WTC11 (cell line): ENCODE measurements at regions not wholly inside any gene's neighbourhood (a gene's known extent, or its start where the extent isn't known, plus 50 kb on each side); places are given as distances from the start of the nearest gene placed in this dataset.

Source experiments
- ATAC-seq: fragments of 200-7000 bp; cut with Tn5 transposase; 2 replicates; pipeline ENCODE4 v1.10.0; 2021; ENCODE audit warnings: mild to moderate bottlenecking, moderate library complexity
- CTCF ChIA-PET: fragments of 300-600 bp; sonication (Branson Sonifier 250); formaldehyde crosslinking; loops from one replicate; lab custom pipeline; 2021; ENCODE audit warnings: antibody characterized with exemption; lab: Charles Lee
- POLR2A ChIA-PET: fragments of 350-600 bp; sonication (Branson Sonifier 250); formaldehyde crosslinking; loops from one replicate; lab custom pipeline; 2021; ENCODE audit warnings: antibody characterized with exemption; lab: Charles Lee
- DNase-seq: peaks from one replicate; pipeline ENCODE4 v3.0.0; 2021; ENCODE audit warnings: low spot score
- H3K27ac Mint-ChIP-seq: 2 replicates; pipeline ENCODE4 v1.8.0; 2021; ENCODE audit warnings: mixed read lengths
- H3K27me3 Mint-ChIP-seq: 2 replicates; pipeline ENCODE4 v1.8.0; 2021; ENCODE audit warnings: low read depth, mild to moderate bottlenecking, moderate library complexity, mixed read lengths
- H3K36me3 Mint-ChIP-seq: 2 replicates; pipeline ENCODE4 v1.8.0; 2021; ENCODE audit warnings: mixed read lengths
- H3K4me1 Mint-ChIP-seq: 2 replicates; pipeline ENCODE4 v1.8.0; 2022; ENCODE audit warnings: mixed read lengths
- H3K4me3 Mint-ChIP-seq: 2 replicates; pipeline ENCODE4 v1.8.0; 2021; ENCODE audit warnings: mild to moderate bottlenecking, moderate library complexity, mixed read lengths
- H3K9me3 Mint-ChIP-seq: 2 replicates; pipeline ENCODE4 v1.8.0; 2021; ENCODE audit warnings: mixed read lengths
- ATF1 ChIP-seq: sonication (generic); formaldehyde crosslinking; IDR thresholded peaks from 2 replicates; pipeline ENCODE4 v1.8.1; 2023; ENCODE audit warnings: mild to moderate bottlenecking, moderate library complexity, missing genetic modification reagents
- ATF3 ChIP-seq: sonication (generic); formaldehyde crosslinking; conservative IDR thresholded peaks from 2 replicates; pipeline ENCODE4 v1.8.1; 2022; ENCODE audit warnings: mild to moderate bottlenecking, missing genetic modification reagents
- CREM ChIP-seq: sonication (generic); formaldehyde crosslinking; IDR thresholded peaks from 2 replicates; pipeline ENCODE4 v1.8.1; 2022; ENCODE audit warnings: mild to moderate bottlenecking, missing genetic modification reagents, moderate library complexity
- E2F1 ChIP-seq: sonication (generic); formaldehyde crosslinking; IDR thresholded peaks from 2 replicates; pipeline ENCODE4 v1.8.0; 2022; ENCODE audit warnings: mild to moderate bottlenecking, missing genetic modification reagents
- E2F4 ChIP-seq: sonication (generic); formaldehyde crosslinking; IDR thresholded peaks from 2 replicates; pipeline ENCODE4 v1.8.1; 2022; ENCODE audit warnings: low read depth, mild to moderate bottlenecking, moderate library complexity, missing genetic modification reagents, borderline replicate concordance
- ERG ChIP-seq: fragments of 250-450 bp; sonication (Bioruptor Pico); IDR thresholded peaks from 2 replicates; pipeline ENCODE4 v1.8.0; 2021; ENCODE audit warnings: mild to moderate bottlenecking
- FOXJ3 ChIP-seq: sonication (generic); formaldehyde crosslinking; IDR thresholded peaks from 2 replicates; pipeline ENCODE4 v1.9.0; 2021; ENCODE audit warnings: missing genetic modification reagents, mild to moderate bottlenecking, borderline replicate concordance
- FOXP1 ChIP-seq: sonication (generic); formaldehyde crosslinking; IDR thresholded peaks from 2 replicates; pipeline ENCODE4 v1.8.0; 2022; ENCODE audit warnings: missing genetic modification reagents, mild to moderate bottlenecking, moderate library complexity, borderline replicate concordance
- GRHL2 ChIP-seq: fragments of 250-450 bp; sonication (Bioruptor Pico); IDR thresholded peaks from 2 replicates; pipeline ENCODE4 v1.8.0; 2022; ENCODE audit warnings: mild to moderate bottlenecking, moderate library complexity; ENCODE audit not compliant: insufficient replicate concordance, severe bottlenecking
- HMGXB4 ChIP-seq: sonication (generic); formaldehyde crosslinking; IDR thresholded peaks from 2 replicates; pipeline ENCODE4 v1.8.1; 2023; ENCODE audit warnings: mild to moderate bottlenecking, moderate library complexity, missing genetic modification reagents
- KAT7 ChIP-seq: sonication (generic); formaldehyde crosslinking; IDR thresholded peaks from 2 replicates; pipeline ENCODE4 v1.8.1; 2023; ENCODE audit warnings: missing genetic modification reagents, mild to moderate bottlenecking, borderline replicate concordance
- NFATC4 ChIP-seq: fragments of 250-450 bp; sonication (Bioruptor Pico); IDR thresholded peaks from 2 replicates; pipeline ENCODE4 v1.9.0; 2021; ENCODE audit warnings: mild to moderate bottlenecking
- NR3C1 ChIP-seq: sonication (generic); formaldehyde crosslinking; conservative IDR thresholded peaks from 2 replicates; pipeline ENCODE4 v1.8.1; 2023; ENCODE audit warnings: low read depth, mild to moderate bottlenecking, missing genetic modification reagents
- PREB ChIP-seq: sonication (generic); formaldehyde crosslinking; IDR thresholded peaks from 2 replicates; pipeline ENCODE4 v1.8.1; 2022; ENCODE audit warnings: mild to moderate bottlenecking, missing genetic modification reagents, moderate library complexity, borderline replicate concordance
- SP1 ChIP-seq: sonication (generic); formaldehyde crosslinking; conservative IDR thresholded peaks from 2 replicates; pipeline ENCODE4 v1.8.1; 2022; ENCODE audit warnings: missing genetic modification reagents
- TCF7 ChIP-seq: sonication (generic); formaldehyde crosslinking; IDR thresholded peaks from 2 replicates; pipeline ENCODE4 v1.8.0; 2022; ENCODE audit warnings: mild to moderate bottlenecking, low read depth, missing genetic modification reagents, moderate library complexity
- TEAD1 ChIP-seq: sonication (generic); formaldehyde crosslinking; IDR thresholded peaks from 2 replicates; pipeline ENCODE4 v1.8.0; 2022; ENCODE audit warnings: mild to moderate bottlenecking, missing genetic modification reagents
- ZMAT4 ChIP-seq: fragments of 250-450 bp; sonication (Bioruptor Pico); IDR thresholded peaks from 2 replicates; pipeline ENCODE4 v1.9.0; 2021; ENCODE audit warnings: mild to moderate bottlenecking
- ZNF121 ChIP-seq: sonication (generic); formaldehyde crosslinking; IDR thresholded peaks from 2 replicates; pipeline ENCODE4 v1.8.0; 2023; ENCODE audit warnings: missing genetic modification reagents
- ZNF232 ChIP-seq: sonication (generic); formaldehyde crosslinking; IDR thresholded peaks from 2 replicates; pipeline ENCODE4 v1.8.0; 2022; ENCODE audit warnings: mild to moderate bottlenecking, missing genetic modification reagents
- ZNF396 ChIP-seq: fragments of 250-450 bp; sonication (Bioruptor Pico); IDR thresholded peaks from 2 replicates; pipeline ENCODE4 v1.8.0; 2021; ENCODE audit warnings: mild to moderate bottlenecking, moderate library complexity, borderline replicate concordance
- ZNF416 ChIP-seq: fragments of 250-450 bp; sonication (Bioruptor Pico); IDR thresholded peaks from 2 replicates; pipeline ENCODE4 v1.9.0; 2021; ENCODE audit warnings: mild to moderate bottlenecking, inconsistent platforms
- ZNF425 ChIP-seq: fragments of 250-450 bp; sonication (Bioruptor Pico); conservative IDR thresholded peaks from 2 replicates; pipeline ENCODE4 v1.9.0; 2021; ENCODE audit warnings: mild to moderate bottlenecking

- TF ChIP-seq ZMAT4 (CRISPR knock-in tag) (no peak), ZNF396 (CRISPR knock-in tag) (no peak), TEAD1 (CRISPR knock-in tag) (no peak), GRHL2 (CRISPR knock-in tag) (no peak), E2F1 (CRISPR knock-in tag) (no peak), HMGXB4 (CRISPR knock-in tag) (no peak)
Observed at GRCh38 chr13:43981512-43982301, 102.0 kb downstream of the LACC1 start (continued).

GRCh38 chr13:43983373-43983772, 103.7 kb downstream of the LACC1 start:
- CTCF ChIA-PET: no interaction called here
- Mint-ChIP-seq H3K27ac (no peak overlapping the region), H3K27me3 (no peaks in the 10 kb centered on the region)

GRCh38 chr13:43984292-43984691, 104.6 kb downstream of the LACC1 start:
- CTCF ChIA-PET: no interaction called here
- H3K27ac Mint-ChIP-seq: no peak overlapping the region
- H3K9me3 Mint-ChIP-seq: peaks cover 3% of the 10 kb centered on the region; the same call in 1 of the 2 replicates
- no peak overlapping the region for H3K4me3 Mint-ChIP-seq
- ATAC-seq (no peak), DNase-seq (no peak)
- no peaks in the 10 kb centered on the region for H3K27me3 Mint-ChIP-seq
- POLR2A ChIA-PET: no interaction called here
- no peaks in the 10 kb centered on the region for H3K36me3 Mint-ChIP-seq
- peaks cover 10% of the 10 kb centered on the region for H3K4me1 Mint-ChIP-seq
- no peak for TF ChIP-seq NFATC4 (CRISPR knock-in tag)
- TF ChIP-seq CREM (CRISPR knock-in tag): no peak
- TF ChIP-seq ZNF425: no peak
- no peak for TF ChIP-seq KAT7
- TF ChIP-seq E2F4: no peak
- no peak for TF ChIP-seq ATF3 (CRISPR knock-in tag)
- no peak for TF ChIP-seq ERG (CRISPR knock-in tag)
- no peak for TF ChIP-seq ZNF232 (CRISPR knock-in tag)

More at GRCh38 chr13:43983373-43983772, 103.7 kb downstream of the LACC1 start:
- no peak for ATAC-seq
- TF ChIP-seq FOXP1 (CRISPR knock-in tag) (no peak), NR3C1 (CRISPR knock-in tag) (no peak), ZNF121 (no peak), ATF1 (CRISPR knock-in tag) (no peak), FOXJ3 (CRISPR knock-in tag) (no peak), TCF7 (no peak), TEAD1 (CRISPR knock-in tag) (no peak), ZNF416 (CRISPR knock-in tag) (no peak), SP1 (CRISPR knock-in tag) (no peak), E2F1 (CRISPR knock-in tag) (no peak), PREB (no peak)
- TF ChIP-seq, all 79 proteins: peak for 0
- Mint-ChIP-seq H3K36me3 (no peaks in the 10 kb centered on the region), H3K4me3 (no peak overlapping the region), H3K9me3 (peaks cover 3% of the 10 kb centered on the region; the same call in 1 of the 2 replicates), H3K4me1 (peaks cover 10% of the 10 kb centered on the region)
- POLR2A ChIA-PET: no interaction called here
- no peak for DNase-seq
